ENCODE measurements at regions not wholly inside any gene's neighbourhood (a gene's known extent, or its start where the extent isn't known, plus 50 kb on each side); places are given as distances from the start of the nearest gene placed in this dataset.
"Not testable (repeated sequence)": the region's sequence is repeated elsewhere in the genome, so short reads cannot be mapped to it uniquely, and the experiment has no call there.

DNA sequence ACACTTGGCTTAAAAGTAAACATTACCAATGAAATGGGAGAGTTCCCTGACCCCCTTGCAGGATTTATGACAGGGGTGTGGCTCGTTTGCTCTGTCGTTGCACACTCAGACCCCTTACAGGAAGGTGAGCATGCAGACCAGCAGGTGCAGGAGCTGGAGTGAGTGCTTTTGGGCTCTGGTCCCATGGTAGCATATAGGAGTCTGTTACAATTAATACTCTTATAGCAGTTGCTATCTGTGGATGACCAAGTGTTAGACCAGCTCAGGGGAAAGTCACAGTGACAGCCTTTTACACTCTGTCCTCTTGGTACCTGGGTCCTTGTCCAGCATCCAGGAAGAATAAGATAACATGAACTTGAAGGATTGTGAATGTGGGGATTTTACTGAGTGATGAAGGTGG is 1177.5 kb downstream of the NSUN3 start:
- Histone ChIP-seq H3K4me3 (ENCODE audit: control insufficient read depth in 2 of 3, extremely low read depth in 1 of 3, insufficient read depth in 2 of 3, low read depth in 1 of 3, low read length in 3 of 3) (no peak overlapping the region), H2AFZ (ENCODE audit: control insufficient read depth, low read length) (no peak overlapping the region)
- dilution Hi-C loops (cut with MboI; ENCODE audit: extremely low pct_ligation_motif_present, low sequenced_read_pairs) = no loop called here

DNA sequence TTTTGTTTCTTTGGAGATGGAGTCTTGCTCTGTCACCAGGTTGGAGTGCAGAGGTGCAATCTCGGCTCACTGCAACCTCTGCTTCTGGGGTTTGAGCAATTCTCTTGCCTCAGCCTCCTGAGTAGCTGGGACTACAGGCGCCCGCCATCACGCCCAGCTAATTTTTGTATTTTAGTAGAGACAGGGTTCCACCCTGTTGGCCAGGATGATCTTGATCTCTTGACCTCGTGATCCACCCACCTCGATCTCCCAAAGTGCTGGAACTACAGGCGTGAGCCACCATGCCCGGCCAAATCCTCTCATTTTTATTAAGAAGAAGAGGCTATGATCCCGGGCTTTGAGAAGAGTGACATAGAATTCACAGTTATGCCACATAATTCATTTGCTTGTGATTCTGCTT is 1178.4 kb downstream of the NSUN3 start:
- H3K4me2 ChIP-seq (ENCODE audit: control insufficient read depth, extremely low read depth, insufficient read depth, low read depth, low read length); dilution Hi-C loops (cut with MboI; ENCODE audit: extremely low pct_ligation_motif_present, low sequenced_read_pairs); H3K9me3 ChIP-seq (ENCODE audit: control insufficient read depth, low read depth, low read length); H2AFZ ChIP-seq (ENCODE audit: control insufficient read depth, low read length); H3K9ac ChIP-seq (ENCODE audit: control insufficient read depth, extremely low read depth, insufficient read depth, low read length); H3K9me1 ChIP-seq (ENCODE audit: control insufficient read depth, extremely low read depth, insufficient read depth, low read length); FAIRE-seq; H3K27ac ChIP-seq (ENCODE audit: control insufficient read depth, insufficient read depth, low read length); H3K27me3 ChIP-seq (ENCODE audit: control insufficient read depth, extremely low read depth, insufficient read depth, low read length); H3K4me1 ChIP-seq (ENCODE audit: control insufficient read depth, extremely low read depth, insufficient read depth, low read length); DNase-seq (ENCODE audit: low read depth, low spot score); H3K36me3 ChIP-seq (ENCODE audit: control insufficient read depth in 2 of 2, extremely low read depth in 1 of 2, insufficient read depth in 2 of 2, low read length in 2 of 2); H3K79me2 ChIP-seq (ENCODE audit: control insufficient read depth, insufficient read depth, low read length); H3K4me3 ChIP-seq (ENCODE audit: control insufficient read depth in 2 of 3, extremely low read depth in 1 of 3, insufficient read depth in 2 of 3, low read depth in 1 of 3, low read length in 3 of 3); H4K20me1 ChIP-seq (ENCODE audit: control insufficient read depth, extremely low read depth, insufficient read depth, low read length): not testable (repeated sequence)

More for the DNA sequence above, 1177.5 kb downstream of the NSUN3 start:
- Histone ChIP-seq H3K9me3 (ENCODE audit: control insufficient read depth, low read depth, low read length) (peaks cover 2% of the 10 kb centered on the region), H4K20me1 (ENCODE audit: control insufficient read depth, extremely low read depth, insufficient read depth, low read length) (no peaks in the 10 kb centered on the region), H3K27me3 (ENCODE audit: control insufficient read depth, extremely low read depth, insufficient read depth, low read length) (no peaks in the 10 kb centered on the region), H3K27ac (ENCODE audit: control insufficient read depth, insufficient read depth, low read length) (no peak overlapping the region), H3K4me2 (ENCODE audit: control insufficient read depth, extremely low read depth, insufficient read depth, low read depth, low read length) (no peak overlapping the region), H3K4me1 (ENCODE audit: control insufficient read depth, extremely low read depth, insufficient read depth, low read length) (no peaks in the 10 kb centered on the region), H3K9ac (ENCODE audit: control insufficient read depth, extremely low read depth, insufficient read depth, low read length) (no peak overlapping the region), H3K9me1 (ENCODE audit: control insufficient read depth, extremely low read depth, insufficient read depth, low read length) (no peaks in the 10 kb centered on the region), H3K36me3 (ENCODE audit: control insufficient read depth in 2 of 2, extremely low read depth in 1 of 2, insufficient read depth in 2 of 2, low read length in 2 of 2) (no peaks in the 10 kb centered on the region), H3K79me2 (ENCODE audit: control insufficient read depth, insufficient read depth, low read length) (no peaks in the 10 kb centered on the region)
- DNase-seq (ENCODE audit: low read depth, low spot score) (no peak), FAIRE-seq (no peak)
- no peak for TF ChIP-seq EZH2 (IDR thresholded peaks at IDR 0.05; ENCODE audit: low read length)
- TF ChIP-seq, protein P1, sequence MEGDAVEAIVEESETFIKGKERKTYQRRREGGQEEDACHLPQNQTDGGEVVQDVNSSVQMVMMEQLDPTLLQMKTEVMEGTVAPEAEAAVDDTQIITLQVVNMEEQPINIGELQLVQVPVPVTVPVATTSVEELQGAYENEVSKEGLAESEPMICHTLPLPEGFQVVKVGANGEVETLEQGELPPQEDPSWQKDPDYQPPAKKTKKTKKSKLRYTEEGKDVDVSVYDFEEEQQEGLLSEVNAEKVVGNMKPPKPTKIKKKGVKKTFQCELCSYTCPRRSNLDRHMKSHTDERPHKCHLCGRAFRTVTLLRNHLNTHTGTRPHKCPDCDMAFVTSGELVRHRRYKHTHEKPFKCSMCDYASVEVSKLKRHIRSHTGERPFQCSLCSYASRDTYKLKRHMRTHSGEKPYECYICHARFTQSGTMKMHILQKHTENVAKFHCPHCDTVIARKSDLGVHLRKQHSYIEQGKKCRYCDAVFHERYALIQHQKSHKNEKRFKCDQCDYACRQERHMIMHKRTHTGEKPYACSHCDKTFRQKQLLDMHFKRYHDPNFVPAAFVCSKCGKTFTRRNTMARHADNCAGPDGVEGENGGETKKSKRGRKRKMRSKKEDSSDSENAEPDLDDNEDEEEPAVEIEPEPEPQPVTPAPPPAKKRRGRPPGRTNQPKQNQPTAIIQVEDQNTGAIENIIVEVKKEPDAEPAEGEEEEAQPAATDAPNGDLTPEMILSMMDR (optimal IDR thresholded peaks at IDR 0.05 in 1 of 3, IDR thresholded peaks at IDR 0.05 in 1 of 3, conservative IDR thresholded peaks at IDR 0.05 in 1 of 3; ENCODE audit: extremely low read depth in 1 of 3, insufficient read depth in 2 of 3, low read length in 3 of 3) = no peak

DNA sequence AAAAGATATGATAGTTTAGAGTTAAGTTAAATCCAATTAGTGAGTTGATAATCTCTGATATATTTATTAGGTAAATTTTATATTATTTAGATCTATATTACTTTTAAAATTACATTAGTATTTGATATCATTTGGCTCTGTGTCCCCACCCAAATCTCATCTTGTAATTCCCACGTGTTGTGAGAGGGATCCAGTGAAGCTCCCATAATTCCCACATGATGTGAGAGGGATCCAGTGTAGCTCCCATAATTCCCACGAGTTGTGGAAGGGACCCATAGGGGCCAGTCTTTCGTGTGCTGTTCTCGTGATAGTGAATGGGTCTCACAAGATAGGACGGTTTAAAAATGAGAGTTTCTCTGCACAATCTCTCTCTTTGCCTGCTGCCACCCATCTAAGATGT is 1183.6 kb downstream of the NSUN3 start:
- H3K27me3 ChIP-seq (ENCODE audit: control insufficient read depth, extremely low read depth, insufficient read depth, low read length) = no peaks in the 10 kb centered on the region
- no peaks in the 10 kb centered on the region for H3K9me1 ChIP-seq (ENCODE audit: control insufficient read depth, extremely low read depth, insufficient read depth, low read length)
- H3K4me3 ChIP-seq (ENCODE audit: control insufficient read depth in 2 of 3, extremely low read depth in 1 of 3, insufficient read depth in 2 of 3, low read depth in 1 of 3, low read length in 3 of 3) = no peak overlapping the region
- no peak overlapping the region for H3K9ac ChIP-seq (ENCODE audit: control insufficient read depth, extremely low read depth, insufficient read depth, low read length)
- no peaks in the 10 kb centered on the region for H3K36me3 ChIP-seq (ENCODE audit: control insufficient read depth in 2 of 2, extremely low read depth in 1 of 2, insufficient read depth in 2 of 2, low read length in 2 of 2)
- dilution Hi-C loops (cut with MboI; ENCODE audit: extremely low pct_ligation_motif_present, low sequenced_read_pairs) = no loop called here
- FAIRE-seq (no peak), DNase-seq (ENCODE audit: low read depth, low spot score) (no peak)
- H4K20me1 ChIP-seq (ENCODE audit: control insufficient read depth, extremely low read depth, insufficient read depth, low read length) = no peaks in the 10 kb centered on the region
- H3K4me2 ChIP-seq (ENCODE audit: control insufficient read depth, extremely low read depth, insufficient read depth, low read depth, low read length) = no peak overlapping the region
- H3K9me3 ChIP-seq (ENCODE audit: control insufficient read depth, low read depth, low read length) = peaks cover 2% of the 10 kb centered on the region
- no peaks in the 10 kb centered on the region for H3K4me1 ChIP-seq (ENCODE audit: control insufficient read depth, extremely low read depth, insufficient read depth, low read length)
- no peaks in the 10 kb centered on the region for H3K79me2 ChIP-seq (ENCODE audit: control insufficient read depth, insufficient read depth, low read length)
- H3K27ac ChIP-seq (ENCODE audit: control insufficient read depth, insufficient read depth, low read length) = no peak overlapping the region
- no peak overlapping the region for H2AFZ ChIP-seq (ENCODE audit: control insufficient read depth, low read length)
- TF ChIP-seq EZH2 (IDR thresholded peaks at IDR 0.05; ENCODE audit: low read length) = no peak
- TF ChIP-seq, protein P1 (optimal IDR thresholded peaks at IDR 0.05 in 1 of 3, IDR thresholded peaks at IDR 0.05 in 1 of 3, conservative IDR thresholded peaks at IDR 0.05 in 1 of 3; ENCODE audit: extremely low read depth in 1 of 3, insufficient read depth in 2 of 3, low read length in 3 of 3) = no peak

All from keratinocyte (primary cell).